Stimulated activated naive CD8-positive, alpha-beta T cell treated with anti-CD3 and anti-CD28 coated beads, Interleukin-15, amount 100 ng/mL, for 72 hours (primary cell): ENCODE measurements at regions not wholly inside any gene's neighbourhood (a gene's known extent, or its start where the extent isn't known, plus 50 kb on each side); places are given as distances from the start of the nearest gene placed in this dataset.
A peak's percentile ranks its signal among the peaks of the same experiment; 100 is the strongest.

Experiments used
- ATAC-seq: fragments of 150-1000 bp; cut with Tn5 transposase; 2 replicates; pipeline ENCODE4 v1.10.0; 2021; ENCODE audit warnings: mild to moderate bottlenecking, moderate library complexity
- DNase-seq, 2 donors: peaks; one replicate each; pipeline ENCODE4 v3.0.0; 2021 to 2022
- H3K27ac Mint-ChIP-seq, 2 donors: one replicate each; pipeline ENCODE4 v1.8.0; 2022; ENCODE audit warnings: mild to moderate bottlenecking in 2 of 2, mixed read lengths in 2 of 2, moderate library complexity in 2 of 2
- H3K27me3 Mint-ChIP-seq: one replicate; pipeline ENCODE4 v1.8.0; 2022; ENCODE audit warnings: mixed read lengths
- H3K4me1 Mint-ChIP-seq: one replicate; pipeline ENCODE4 v1.8.0; 2022; ENCODE audit warnings: mild to moderate bottlenecking, mixed read lengths
- H3K4me3 Mint-ChIP-seq, 2 donors: one replicate each; pipeline ENCODE4 v1.8.0; 2022; ENCODE audit warnings: mild to moderate bottlenecking in 2 of 2, mixed read lengths in 2 of 2, moderate library complexity in 1 of 2
- H3K9me3 Mint-ChIP-seq, 2 donors: one replicate each; pipeline ENCODE4 v1.8.0; 2022; ENCODE audit warnings: mixed read lengths in 2 of 2

- Mint-ChIP-seq H3K4me1 (peaks cover 66% of the 10 kb centered on the region), H3K4me3 (peak overlapping the region; percentile 59 to 66), H3K27ac (no peak overlapping the region), H3K9me3 (peaks cover 11 to 13% of the 10 kb centered on the region in 2 donors), H3K27me3 (no peaks in the 10 kb centered on the region)
- no peak for ATAC-seq
- DNase-seq, result no peak
Observed at GRCh38 chr2:37583402-37583801, 88.0 kb downstream of the CDC42EP3 start.

- DNase-seq, result no peak
- no peak overlapping the region for H3K4me3 Mint-ChIP-seq
- H3K4me1 Mint-ChIP-seq, result peaks cover 71% of the 10 kb centered on the region
- no peaks in the 10 kb centered on the region for H3K27me3 Mint-ChIP-seq
- H3K9me3 Mint-ChIP-seq, result peaks cover 11 to 13% of the 10 kb centered on the region in 2 donors
- H3K27ac Mint-ChIP-seq, result no peak overlapping the region
- no peak for ATAC-seq
Observed at GRCh38 chr2:37583867-37584266, 87.6 kb downstream of the CDC42EP3 start.

- Mint-ChIP-seq H3K27me3 (no peaks in the 10 kb centered on the region), H3K4me1 (peaks cover 81% of the 10 kb centered on the region), H3K27ac (peak overlapping the region; percentile 20 to 89), H3K9me3 (no peaks in the 10 kb centered on the region), H3K4me3 (peak overlapping the region; percentile 80)
- ATAC-seq, result no peak
- DNase-seq, result no peak
Observed at GRCh38 chr2:37585295-37585908, 86.0 kb downstream of the CDC42EP3 start.

- no peaks in the 10 kb centered on the region for H3K9me3 Mint-ChIP-seq
- DNase-seq (peak; percentile 59 to 79), ATAC-seq (peak; percentile 92)
- peaks cover 88% of the 10 kb centered on the region for H3K4me1 Mint-ChIP-seq
- H3K27ac Mint-ChIP-seq, result peak overlapping the region in 1 of 2 donors; percentile 60
- H3K4me3 Mint-ChIP-seq, result peak overlapping the region; percentile 62 to 80
- no peaks in the 10 kb centered on the region for H3K27me3 Mint-ChIP-seq
Observed at GRCh38 chr2:37585982-37586621, 85.3 kb downstream of the CDC42EP3 start.

GRCh38 chr2:37586663-37587317 is 84.7 kb downstream of the CDC42EP3 start:
- H3K27ac Mint-ChIP-seq, result no peak overlapping the region
- no peaks in the 10 kb centered on the region for H3K9me3 Mint-ChIP-seq
- H3K4me3 Mint-ChIP-seq, result peak overlapping the region; percentile 62 to 80
- no peak for ATAC-seq
- no peaks in the 10 kb centered on the region for H3K27me3 Mint-ChIP-seq
- no peak for DNase-seq
- H3K4me1 Mint-ChIP-seq, result peaks cover 88% of the 10 kb centered on the region

DNA sequence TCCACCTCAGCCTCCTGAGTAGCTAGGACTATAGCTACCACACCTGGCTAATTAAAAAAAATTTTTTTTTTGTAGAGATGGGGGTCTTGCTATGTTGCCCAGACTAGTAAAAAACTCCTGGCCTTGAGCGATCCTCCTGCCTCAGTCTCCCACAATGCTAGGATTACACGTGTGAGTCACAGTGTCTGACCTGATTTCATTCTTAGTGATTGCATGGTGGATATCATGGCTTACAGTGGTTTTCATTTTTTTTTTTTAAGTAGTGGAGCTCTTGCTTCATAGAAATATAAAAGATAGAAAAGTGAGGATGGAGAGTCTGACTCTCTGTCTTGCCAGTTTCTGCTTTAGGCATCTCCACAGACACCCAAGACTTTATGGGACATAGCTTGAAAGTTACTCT is 83.6 kb downstream of the CDC42EP3 start:
- DNase-seq, result no peak
- ATAC-seq, result no peak
- H3K9me3 Mint-ChIP-seq, result no peaks in the 10 kb centered on the region
- peaks cover 80% of the 10 kb centered on the region for H3K4me1 Mint-ChIP-seq
- H3K27ac Mint-ChIP-seq, result no peak overlapping the region
- H3K27me3 Mint-ChIP-seq, result no peaks in the 10 kb centered on the region
- H3K4me3 Mint-ChIP-seq, result peak overlapping the region in 1 of 2 donors; percentile 8

DNA sequence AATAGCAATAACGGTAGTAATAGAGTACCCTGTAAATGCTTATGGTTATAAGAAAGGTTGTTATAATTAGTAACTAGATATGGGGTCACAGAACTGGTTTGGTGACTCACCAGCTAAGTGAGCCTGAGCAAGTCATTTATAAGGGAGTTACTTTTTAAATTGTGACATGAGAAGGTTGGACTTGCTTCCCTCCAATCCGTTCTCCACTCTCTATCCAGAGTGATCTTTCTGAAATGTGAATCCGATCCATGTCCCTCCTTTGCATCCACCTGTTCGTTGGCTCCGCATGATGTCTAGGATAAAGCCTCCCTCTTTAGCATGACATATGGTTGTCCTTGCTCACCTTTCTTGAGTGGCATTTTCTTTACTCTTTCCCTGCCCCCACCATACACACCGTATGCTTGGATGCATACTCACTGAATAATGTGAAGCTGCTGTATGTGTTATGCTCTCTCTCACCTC is 83.1 kb downstream of the CDC42EP3 start:
- H3K4me1 Mint-ChIP-seq, result peaks cover 74% of the 10 kb centered on the region

DNA sequence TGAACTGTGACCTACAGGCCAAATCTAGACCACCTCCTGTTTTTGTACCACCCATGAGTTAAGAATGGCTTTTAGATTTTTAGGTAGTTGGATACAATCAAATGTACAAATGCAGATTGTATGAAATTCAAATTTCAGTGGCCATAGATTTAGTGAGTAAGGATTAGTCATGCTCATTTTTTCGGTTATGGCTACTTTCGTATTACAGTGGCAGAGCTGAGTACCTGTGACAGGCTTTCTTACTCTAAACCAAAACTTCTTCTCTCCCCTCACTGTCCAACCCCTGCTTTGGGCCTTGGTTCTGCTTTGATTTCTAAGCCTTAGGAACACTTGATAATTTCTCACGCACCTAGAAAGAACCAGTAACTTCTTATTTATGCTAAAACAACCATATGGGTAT is 82.1 kb downstream of the CDC42EP3 start:
- peaks cover 0 to 5% of the 10 kb centered on the region in 2 donors for H3K9me3 Mint-ChIP-seq
- peak overlapping the region in 1 of 2 donors; percentile 32 for H3K4me3 Mint-ChIP-seq
- ATAC-seq, result peak; percentile 72

More for the DNA sequence above, 83.1 kb downstream of the CDC42EP3 start:
- H3K27ac Mint-ChIP-seq, result peak overlapping the region in 1 of 2 donors; percentile 68
- H3K4me3 Mint-ChIP-seq, result peak overlapping the region in 1 of 2 donors; percentile 32
- DNase-seq (no peak), ATAC-seq (no peak)
- H3K27me3 Mint-ChIP-seq, result no peaks in the 10 kb centered on the region
- H3K9me3 Mint-ChIP-seq, result no peaks in the 10 kb centered on the region

DNA sequence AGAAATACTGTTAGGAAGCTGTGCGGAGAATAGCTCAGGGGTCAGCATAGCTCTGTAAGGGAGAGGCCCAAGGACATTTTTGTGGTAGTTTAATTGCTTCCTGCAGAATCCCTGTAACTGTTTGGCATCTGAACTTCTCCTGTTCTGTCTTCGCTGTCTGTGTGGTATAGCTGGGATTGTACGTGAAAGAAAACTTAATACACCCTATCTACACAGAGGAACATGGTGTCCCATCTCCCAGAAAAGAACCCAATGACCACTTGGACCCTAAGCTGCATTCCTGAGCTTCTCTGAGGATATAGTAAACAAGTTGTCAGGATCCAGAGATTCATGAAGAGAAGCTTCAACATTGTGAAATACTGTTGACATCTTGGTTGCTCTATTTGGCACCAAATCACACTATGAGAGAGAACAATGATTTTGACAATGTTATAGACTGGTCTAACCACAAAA is 81.3 kb downstream of the CDC42EP3 start:
- Mint-ChIP-seq H3K4me3 (no peak overlapping the region), H3K9me3 (peaks cover 5% of the 10 kb centered on the region in 2 donors), H3K27ac (no peak overlapping the region), H3K4me1 (peaks cover 58% of the 10 kb centered on the region), H3K27me3 (no peaks in the 10 kb centered on the region)
- ATAC-seq, result no peak
- no peak for DNase-seq

More for the DNA sequence above, 82.1 kb downstream of the CDC42EP3 start:
- peak overlapping the region in 1 of 2 donors; percentile 12 for H3K27ac Mint-ChIP-seq
- no peaks in the 10 kb centered on the region for H3K27me3 Mint-ChIP-seq
- H3K4me1 Mint-ChIP-seq, result peaks cover 65% of the 10 kb centered on the region
- DNase-seq, result no peak
